ENCODE measurements at regions not wholly inside any gene's neighbourhood (a gene's known extent, or its start where the extent isn't known, plus 50 kb on each side); places are given as distances from the start of the nearest gene placed in this dataset.

- WGBS, 2 experiments (ENCODE audit: extremely low coverage in 1 of 2, insufficient coverage in 1 of 2, insufficient read length in 1 of 2, insufficient replicate concordance in 2 of 2, low coverage in 1 of 2, low lambda C conversion rate in 2 of 2, missing lambda C conversion rate in 1 of 2): 92% methylated on average over 3 of the region's 3 CpGs; no CpG with 5 or more reads in 1 of the 2 experiments
- Histone ChIP-seq H3K4ac (replicated peaks; ENCODE audit: insufficient read length, low read depth, low read length) (no peak overlapping the region), H3K27me3 (replicated peaks in 1 of 4; ENCODE audit: control insufficient read depth in 3 of 4, extremely low read depth in 1 of 4, insufficient read depth in 3 of 4, low read length in 3 of 4) (peaks cover 0 to 1% (median 0%) of the 10 kb centered on the region in 4 experiments; a peak in 1 of 7 replicates), H2AK5ac (ENCODE audit: low read depth, low read length) (no peak overlapping the region), H2BK15ac (ENCODE audit: low read length) (no peak overlapping the region), H3K36me3 (ENCODE audit: control insufficient read depth in 2 of 4, insufficient read depth in 4 of 4, low read length in 3 of 4) (no peaks in the 10 kb centered on the region), H3K4me1 (replicated peaks in 1 of 4; ENCODE audit: control insufficient read depth in 3 of 4, insufficient read depth in 4 of 4, low read length in 3 of 4) (no peaks in the 10 kb centered on the region), H3K9me3 (ENCODE audit: insufficient read depth in 2 of 2, low read depth in 1 of 2, low read length in 1 of 2) (no peaks in the 10 kb centered on the region; a peak in 1 of 4 replicates), H3K56ac (replicated peaks; ENCODE audit: insufficient read length, low read depth, low read length) (no peak overlapping the region), H4K8ac (ENCODE audit: extremely low read depth, insufficient read depth, low read length) (no peak overlapping the region), H4K5ac (ENCODE audit: insufficient read length, low read depth, low read length) (no peak overlapping the region), H3K18ac (ENCODE audit: extremely low read depth, low read length) (no peak overlapping the region), H3K27ac (ENCODE audit: low read depth, low read length) (no peak overlapping the region), H2AFZ (ENCODE audit: low read length) (no peak overlapping the region), H3K9ac (replicated peaks in 1 of 4; ENCODE audit: extremely low read depth in 1 of 4, low read depth in 3 of 4, low read length in 3 of 4) (no peak overlapping the region), H3K14ac (ENCODE audit: insufficient read length) (no peak overlapping the region), H3K79me2 (ENCODE audit: control insufficient read depth in 1 of 2, insufficient read depth in 2 of 2, low read length in 2 of 2) (no peaks in the 10 kb centered on the region), H2BK12ac (ENCODE audit: low read depth, low read length) (no peak overlapping the region), H2BK5ac (ENCODE audit: low read depth, low read length) (no peak overlapping the region), H3K4me2 (ENCODE audit: insufficient read depth in 1 of 2, low read depth in 2 of 2, low read length in 2 of 2) (no peak overlapping the region), H4K91ac (replicated peaks; ENCODE audit: insufficient read length, low read length) (no peak overlapping the region), H3K4me3 (ENCODE audit: extremely low read depth in 1 of 4, insufficient read depth in 2 of 4, low read depth in 3 of 4, low read length in 4 of 4) (no peak overlapping the region), H4K20me1 (replicated peaks in 1 of 2; ENCODE audit: control insufficient read depth in 1 of 2, insufficient read depth in 2 of 2, low read length in 2 of 2) (no peaks in the 10 kb centered on the region), H3K23ac (ENCODE audit: insufficient read length) (no peak overlapping the region), H3K79me1 (ENCODE audit: low read depth, low read length) (no peaks in the 10 kb centered on the region), H2BK120ac (replicated peaks; ENCODE audit: low read depth, low read length) (no peak overlapping the region), H3K23me2 (ENCODE audit: low read depth, low read length) (no peaks in the 10 kb centered on the region; the same call in 1 of the 2 replicates), H2BK20ac (ENCODE audit: low read length) (no peak overlapping the region)
- FAIRE-seq (no peak), DNase-seq (ENCODE audit: low read depth in 1 of 2, low spot score in 2 of 2) (no peak)
- CTCF ChIA-PET (ENCODE audit: partially characterized antibody): interaction anchor here (1.3 kb wide), 1 partner anchor 14 kb away, joined by 4 read pairs; no protein-coding TSS in a partner anchor
- POLR2A ChIA-PET (ENCODE audit: partially characterized antibody): no interaction called here
- TF ChIP-seq TCF12 (IDR thresholded peaks at IDR 0.05; ENCODE audit: low read depth, low read length) (no peak), EZH2 (IDR thresholded peaks at IDR 0.05; ENCODE audit: low read depth, low read length, severe bottlenecking) (no peak), EGR1 (IDR thresholded peaks at IDR 0.05; ENCODE audit: borderline replicate concordance, low read depth, low read length) (no peak), BRCA1 (IDR thresholded peaks at IDR 0.05; ENCODE audit: low read depth, low read length) (no peak), POU5F1 (IDR thresholded peaks at IDR 0.05; ENCODE audit: low read depth, low read length) (no peak), CBX5 (IDR thresholded peaks at IDR 0.05; ENCODE audit: low read depth, low read length) (no peak)
These were observed 293.6 kb upstream of the CDH11 start for GRCh38 chr16:65415460-65415859.

Data from H1 (cell line).